ENCODE measurements at regions not wholly inside any gene's neighbourhood (a gene's known extent, or its start where the extent isn't known, plus 50 kb on each side); places are given as distances from the start of the nearest gene placed in this dataset.

DNA sequence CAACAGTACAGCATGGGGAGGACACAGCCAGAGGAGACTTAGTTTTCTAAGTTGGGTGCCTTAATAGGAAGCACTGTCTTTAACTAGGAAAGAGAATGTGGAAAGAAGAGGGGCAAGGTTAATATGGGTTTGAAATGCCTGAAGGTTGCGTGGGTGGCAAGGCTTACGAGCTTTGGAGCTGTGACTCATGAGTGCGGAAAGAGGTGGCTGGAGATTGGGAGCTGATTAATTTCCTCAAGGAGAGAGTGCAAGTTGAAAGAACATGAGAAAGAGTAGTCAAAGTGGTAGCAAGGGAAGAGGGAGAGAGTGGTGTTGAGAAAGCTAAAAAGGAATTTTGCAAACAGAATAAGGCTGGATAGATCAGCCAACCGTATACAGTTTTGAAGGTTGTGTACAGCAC is 157.5 kb upstream of the ADRA1D start (continued):
- no peak for TF ChIP-seq ELF1 (IDR thresholded peaks at IDR 0.05; ENCODE audit: borderline replicate concordance, low read depth)

DNA sequence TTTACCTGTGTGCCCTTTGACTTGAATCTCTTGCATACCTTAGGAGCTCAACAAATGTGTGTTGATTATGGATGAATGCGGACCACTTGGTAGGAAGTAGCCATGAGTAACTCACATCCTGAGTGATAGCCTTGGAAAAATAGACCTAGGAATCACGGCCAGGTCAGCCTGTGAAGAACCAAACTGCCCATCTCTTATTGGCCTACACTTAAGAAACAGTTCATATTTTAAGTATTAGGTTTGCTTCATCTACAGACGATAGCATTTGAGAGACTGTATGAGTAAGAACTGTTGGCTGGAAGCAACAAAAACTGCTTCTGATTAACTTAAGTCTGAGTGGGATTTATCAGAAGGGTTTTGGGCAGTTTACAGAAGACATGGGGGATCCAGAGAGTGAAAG is 152.5 kb upstream of the ADRA1D start:
- CTCF ChIA-PET: no interaction called here
- RAD21 ChIA-PET (ENCODE audit: low non-redundant PET in 1 of 2, low total read pairs in 2 of 2, uncharacterized antibody in 2 of 2, unreplicated experiment in 2 of 2): no interaction called here
- H2AFZ ChIP-seq (ENCODE audit: low read depth, low read length, poor library complexity, severe bottlenecking): no peak overlapping the region
- peaks cover 6 to 7% of the 10 kb centered on the region in 2 experiments for H3K4me1 ChIP-seq (ENCODE audit: control insufficient read depth in 1 of 2, insufficient read depth in 2 of 2, low read length in 2 of 2)
- no peak overlapping the region for H3K9ac ChIP-seq (ENCODE audit: low read length)
- H3K4me2 ChIP-seq (ENCODE audit: low read length): no peak overlapping the region
- no TSS peak for BruUV-seq (replicated peaks)
- no peaks in the 10 kb centered on the region for H3K36me3 ChIP-seq (ENCODE audit: control insufficient read depth in 1 of 2, insufficient read depth in 2 of 2, low read length in 2 of 2)
- H4K20me1 ChIP-seq (ENCODE audit: insufficient read depth): no peaks in the 10 kb centered on the region
- H3K79me2 ChIP-seq (ENCODE audit: insufficient read depth, low read length): no peaks in the 10 kb centered on the region
- DNase-seq (ENCODE audit: low read depth, low spot score) (no peak), ATAC-seq (no peak)
- H3K27me3 ChIP-seq (ENCODE audit: insufficient read depth, low read length): peaks cover 3% of the 10 kb centered on the region; the same call in 1 of the 2 replicates
- no peaks in the 10 kb centered on the region for H3K9me2 ChIP-seq (ENCODE audit: insufficient read depth)
- no peak for TF ChIP-seq CEBPB (IDR thresholded peaks at IDR 0.05; ENCODE audit: low read depth)
- TF ChIP-seq ZNF274 (IDR thresholded peaks at IDR 0.05; ENCODE audit: low read depth, low read length): no peak
- TF ChIP-seq, protein P1, sequence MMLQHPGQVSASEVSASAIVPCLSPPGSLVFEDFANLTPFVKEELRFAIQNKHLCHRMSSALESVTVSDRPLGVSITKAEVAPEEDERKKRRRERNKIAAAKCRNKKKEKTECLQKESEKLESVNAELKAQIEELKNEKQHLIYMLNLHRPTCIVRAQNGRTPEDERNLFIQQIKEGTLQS (IDR thresholded peaks at IDR 0.05): no peak
- no peak for TF ChIP-seq SP1 (IDR thresholded peaks at IDR 0.05; ENCODE audit: low read depth)
- TF ChIP-seq FOSL1 (IDR thresholded peaks at IDR 0.05; ENCODE audit: low read depth): no peak
- TF ChIP-seq JUND (IDR thresholded peaks at IDR 0.05): no peak
- TF ChIP-seq, protein P2, sequence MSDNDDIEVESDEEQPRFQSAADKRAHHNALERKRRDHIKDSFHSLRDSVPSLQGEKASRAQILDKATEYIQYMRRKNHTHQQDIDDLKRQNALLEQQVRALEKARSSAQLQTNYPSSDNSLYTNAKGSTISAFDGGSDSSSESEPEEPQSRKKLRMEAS (IDR thresholded peaks at IDR 0.05): no peak
- TF ChIP-seq SRF (IDR thresholded peaks at IDR 0.05; ENCODE audit: low read depth): no peak
- TF ChIP-seq, protein P3, sequence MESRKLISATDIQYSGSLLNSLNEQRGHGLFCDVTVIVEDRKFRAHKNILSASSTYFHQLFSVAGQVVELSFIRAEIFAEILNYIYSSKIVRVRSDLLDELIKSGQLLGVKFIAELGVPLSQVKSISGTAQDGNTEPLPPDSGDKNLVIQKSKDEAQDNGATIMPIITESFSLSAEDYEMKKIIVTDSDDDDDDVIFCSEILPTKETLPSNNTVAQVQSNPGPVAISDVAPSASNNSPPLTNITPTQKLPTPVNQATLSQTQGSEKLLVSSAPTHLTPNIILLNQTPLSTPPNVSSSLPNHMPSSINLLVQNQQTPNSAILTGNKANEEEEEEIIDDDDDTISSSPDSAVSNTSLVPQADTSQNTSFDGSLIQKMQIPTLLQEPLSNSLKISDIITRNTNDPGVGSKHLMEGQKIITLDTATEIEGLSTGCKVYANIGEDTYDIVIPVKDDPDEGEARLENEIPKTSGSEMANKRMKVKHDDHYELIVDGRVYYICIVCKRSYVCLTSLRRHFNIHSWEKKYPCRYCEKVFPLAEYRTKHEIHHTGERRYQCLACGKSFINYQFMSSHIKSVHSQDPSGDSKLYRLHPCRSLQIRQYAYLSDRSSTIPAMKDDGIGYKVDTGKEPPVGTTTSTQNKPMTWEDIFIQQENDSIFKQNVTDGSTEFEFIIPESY (IDR thresholded peaks at IDR 0.05; ENCODE audit: extremely low read depth, insufficient replicate concordance, low read length): no peak
- TF ChIP-seq, protein P4, sequence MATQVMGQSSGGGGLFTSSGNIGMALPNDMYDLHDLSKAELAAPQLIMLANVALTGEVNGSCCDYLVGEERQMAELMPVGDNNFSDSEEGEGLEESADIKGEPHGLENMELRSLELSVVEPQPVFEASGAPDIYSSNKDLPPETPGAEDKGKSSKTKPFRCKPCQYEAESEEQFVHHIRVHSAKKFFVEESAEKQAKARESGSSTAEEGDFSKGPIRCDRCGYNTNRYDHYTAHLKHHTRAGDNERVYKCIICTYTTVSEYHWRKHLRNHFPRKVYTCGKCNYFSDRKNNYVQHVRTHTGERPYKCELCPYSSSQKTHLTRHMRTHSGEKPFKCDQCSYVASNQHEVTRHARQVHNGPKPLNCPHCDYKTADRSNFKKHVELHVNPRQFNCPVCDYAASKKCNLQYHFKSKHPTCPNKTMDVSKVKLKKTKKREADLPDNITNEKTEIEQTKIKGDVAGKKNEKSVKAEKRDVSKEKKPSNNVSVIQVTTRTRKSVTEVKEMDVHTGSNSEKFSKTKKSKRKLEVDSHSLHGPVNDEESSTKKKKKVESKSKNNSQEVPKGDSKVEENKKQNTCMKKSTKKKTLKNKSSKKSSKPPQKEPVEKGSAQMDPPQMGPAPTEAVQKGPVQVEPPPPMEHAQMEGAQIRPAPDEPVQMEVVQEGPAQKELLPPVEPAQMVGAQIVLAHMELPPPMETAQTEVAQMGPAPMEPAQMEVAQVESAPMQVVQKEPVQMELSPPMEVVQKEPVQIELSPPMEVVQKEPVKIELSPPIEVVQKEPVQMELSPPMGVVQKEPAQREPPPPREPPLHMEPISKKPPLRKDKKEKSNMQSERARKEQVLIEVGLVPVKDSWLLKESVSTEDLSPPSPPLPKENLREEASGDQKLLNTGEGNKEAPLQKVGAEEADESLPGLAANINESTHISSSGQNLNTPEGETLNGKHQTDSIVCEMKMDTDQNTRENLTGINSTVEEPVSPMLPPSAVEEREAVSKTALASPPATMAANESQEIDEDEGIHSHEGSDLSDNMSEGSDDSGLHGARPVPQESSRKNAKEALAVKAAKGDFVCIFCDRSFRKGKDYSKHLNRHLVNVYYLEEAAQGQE (IDR thresholded peaks at IDR 0.05; ENCODE audit: low read depth): no peak
- TF ChIP-seq TCF7L2 (IDR thresholded peaks at IDR 0.05; ENCODE audit: borderline replicate concordance, extremely low read depth, insufficient read depth, insufficient read length): no peak
- TF ChIP-seq EZH2 (IDR thresholded peaks at IDR 0.05): no peak
- TF ChIP-seq, protein P5, sequence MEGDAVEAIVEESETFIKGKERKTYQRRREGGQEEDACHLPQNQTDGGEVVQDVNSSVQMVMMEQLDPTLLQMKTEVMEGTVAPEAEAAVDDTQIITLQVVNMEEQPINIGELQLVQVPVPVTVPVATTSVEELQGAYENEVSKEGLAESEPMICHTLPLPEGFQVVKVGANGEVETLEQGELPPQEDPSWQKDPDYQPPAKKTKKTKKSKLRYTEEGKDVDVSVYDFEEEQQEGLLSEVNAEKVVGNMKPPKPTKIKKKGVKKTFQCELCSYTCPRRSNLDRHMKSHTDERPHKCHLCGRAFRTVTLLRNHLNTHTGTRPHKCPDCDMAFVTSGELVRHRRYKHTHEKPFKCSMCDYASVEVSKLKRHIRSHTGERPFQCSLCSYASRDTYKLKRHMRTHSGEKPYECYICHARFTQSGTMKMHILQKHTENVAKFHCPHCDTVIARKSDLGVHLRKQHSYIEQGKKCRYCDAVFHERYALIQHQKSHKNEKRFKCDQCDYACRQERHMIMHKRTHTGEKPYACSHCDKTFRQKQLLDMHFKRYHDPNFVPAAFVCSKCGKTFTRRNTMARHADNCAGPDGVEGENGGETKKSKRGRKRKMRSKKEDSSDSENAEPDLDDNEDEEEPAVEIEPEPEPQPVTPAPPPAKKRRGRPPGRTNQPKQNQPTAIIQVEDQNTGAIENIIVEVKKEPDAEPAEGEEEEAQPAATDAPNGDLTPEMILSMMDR (IDR thresholded peaks at IDR 0.05 in 2 of 3, conservative IDR thresholded peaks at IDR 0.05 in 1 of 3; ENCODE audit: borderline replicate concordance in 1 of 3, insufficient read depth in 1 of 3, low read depth in 2 of 3, low read length in 2 of 3): no peak
- no peak for TF ChIP-seq POLR2AphosphoS5 (IDR thresholded peaks at IDR 0.05; ENCODE audit: low read depth, low read length)
- TF ChIP-seq RAD21 (IDR thresholded peaks at IDR 0.05; ENCODE audit: low read depth): no peak
- intact Hi-C loops (cut with micrococcal nuclease): loop anchor here (5.0 kb wide), 1 partner anchor 41 kb away; no protein-coding TSS in a partner anchor
- no peaks in the 10 kb centered on the region for H3K9me3 ChIP-seq (ENCODE audit: control insufficient read depth in 1 of 2, insufficient read depth in 1 of 2, low read depth in 1 of 2, low read length in 2 of 2)
- no peak overlapping the region for H3K4me3 ChIP-seq (replicated peaks in 1 of 2; ENCODE audit: low read depth in 1 of 2, low read length in 2 of 2)
- no peak overlapping the region for H3K27ac ChIP-seq (ENCODE audit: low read depth, low read length)
- POLR2A ChIA-PET: no interaction called here
